GM13977 (cell line): ENCODE measurements at regions not wholly inside any gene's neighbourhood (a gene's known extent, or its start where the extent isn't known, plus 50 kb on each side); places are given as distances from the start of the nearest gene placed in this dataset.

Experiments used
- DNase-seq: peaks from one replicate; pipeline ENCODE4 v3.0.0; 2012; ENCODE audit warnings: low spot score
- CTCF ChIP-seq: IDR thresholded peaks from 2 replicates; pipeline ENCODE4 v1.5.1; 2012; ENCODE audit warnings: mild to moderate bottlenecking, control low read depth; ENCODE audit not compliant: insufficient read depth; ENCODE audit errors: extremely low read depth, missing control alignments
- in situ Hi-C: fragments of 300-500 bp; cut with MboI; formaldehyde crosslinking; loops from one replicate; pipeline ENCODE4 v1.12.0; 2022; ENCODE audit warnings: low sequenced_read_pairs, low pct_unique_long_range_greater_than_20kb, mixed read lengths, inconsistent platforms; ENCODE audit not compliant: unreplicated experiment

DNA sequence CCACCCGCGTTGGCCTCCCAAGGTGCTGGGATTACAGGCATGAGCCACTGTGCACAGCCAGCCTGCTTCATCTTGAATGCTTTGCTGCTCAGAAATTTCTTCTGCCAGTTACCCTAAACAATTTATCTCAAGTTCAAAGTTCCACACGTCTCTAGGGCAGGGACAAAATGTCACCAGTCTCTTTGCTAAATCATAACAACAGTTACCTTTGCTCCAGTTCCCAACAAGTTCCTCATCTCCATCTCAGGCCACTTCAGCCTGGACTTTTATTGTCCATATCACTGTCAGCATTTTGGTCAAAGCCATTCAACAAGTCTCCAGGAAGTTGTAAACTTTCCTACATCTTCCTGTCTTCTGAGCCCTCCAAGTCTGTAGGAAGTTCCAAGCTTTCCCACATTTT lies 159.5 kb upstream of the DYRK2 start:
- TF ChIP-seq CTCF: no peak
- in situ Hi-C loops: no loop called here
- DNase-seq: no peak

DNA sequence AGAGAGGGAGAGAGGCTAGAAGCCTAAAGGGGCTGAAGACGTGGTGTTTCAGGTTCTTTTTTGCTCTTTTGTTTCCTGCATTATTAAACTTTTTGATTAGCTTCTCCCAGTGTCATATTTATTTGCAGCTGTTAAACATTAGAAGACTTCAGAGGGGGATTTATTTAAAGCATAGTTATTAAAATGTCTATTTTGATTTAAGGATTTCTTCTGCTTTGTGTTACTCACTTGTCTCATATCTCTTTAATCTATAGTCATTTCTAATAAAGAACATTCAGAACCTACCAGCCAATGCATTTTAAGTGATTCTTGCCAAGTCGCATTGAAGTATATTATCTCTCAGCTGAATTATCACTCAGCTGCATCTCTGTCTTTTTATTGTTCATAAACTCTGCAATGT lies 152.0 kb upstream of the DYRK2 start:
- TF ChIP-seq CTCF: no peak
- in situ Hi-C loops: no loop called here
- no peak for DNase-seq

- DNase-seq: no peak
- in situ Hi-C loops: no loop called here
- TF ChIP-seq CTCF: no peak
Measured at GRCh38 chr12:67498991-67499390, 149.6 kb upstream of the DYRK2 start.

DNA sequence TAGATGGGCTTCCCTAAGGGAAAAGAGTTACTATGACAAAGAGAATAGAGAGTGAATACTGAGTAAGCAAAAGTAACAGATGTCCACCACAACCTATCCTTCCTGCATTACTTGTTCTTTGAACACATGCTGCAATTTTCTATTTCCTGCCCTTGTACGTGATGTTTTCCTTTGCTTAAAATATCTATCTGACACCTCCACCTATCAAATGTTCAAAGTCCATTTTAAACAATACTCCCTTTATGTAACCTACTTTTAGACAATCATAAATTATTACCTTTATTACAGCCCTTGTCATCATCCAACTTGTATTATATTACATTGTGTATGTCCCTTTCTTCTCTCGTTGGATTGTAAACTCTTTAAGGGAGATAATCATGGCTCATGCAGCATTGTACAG lies 147.2 kb upstream of the DYRK2 start:
- in situ Hi-C loops: no loop called here
- no peak for TF ChIP-seq CTCF
- DNase-seq: no peak

GRCh38 chr12:67504026-67504425 lies 144.5 kb upstream of the DYRK2 start:
- in situ Hi-C loops: no loop called here
- no peak for TF ChIP-seq CTCF
- no peak for DNase-seq

GRCh38 chr12:67506739-67507138 lies 141.8 kb upstream of the DYRK2 start:
- in situ Hi-C loops: no loop called here
- TF ChIP-seq CTCF: no peak

GRCh38 chr12:67508830-67509229 lies 139.7 kb upstream of the DYRK2 start:
- TF ChIP-seq CTCF: no peak
- in situ Hi-C loops: no loop called here
- no peak for DNase-seq

More at GRCh38 chr12:67506739-67507138, 141.8 kb upstream of the DYRK2 start:
- no peak for DNase-seq
